Sigmoid colon (tissue), 4 donors: ENCODE measurements at regions not wholly inside any gene's neighbourhood (a gene's known extent, or its start where the extent isn't known, plus 50 kb on each side); places are given as distances from the start of the nearest gene placed in this dataset.

Source experiments
- EP300 ChIP-seq, 4 donors: sonication (generic); formaldehyde crosslinking; IDR thresholded peaks; one replicate each; pipeline ENCODE4 v1.6.1; 2017; ENCODE audit warnings: antibody characterized with exemption in 4 of 4
- POLR2A ChIP-seq, 2 donors: fragments of 450-650 bp; IDR thresholded peaks; one replicate each; pipeline ENCODE4 v1.6.1; 2016; ENCODE audit warnings: antibody characterized with exemption in 2 of 2, mild to moderate bottlenecking in 2 of 2, moderate library complexity in 2 of 2
- POLR2AphosphoS5 ChIP-seq, 4 donors: sonication (generic); formaldehyde crosslinking; IDR thresholded peaks; one replicate each; pipeline ENCODE4 v1.6.1; 2017; ENCODE audit warnings: antibody characterized with exemption in 4 of 4
- TF ChIP-seq, protein P1 (sequence below), 4 experiments: fragments of 450-650 bp in 3 of 4; fragments of 200-600 bp in 1 of 4; IDR thresholded peaks; one replicate each; pipeline ENCODE4 v1.5.1; 2016 to 2019; ENCODE audit warnings: antibody characterized with exemption in 4 of 4, mild to moderate bottlenecking in 3 of 4, moderate library complexity in 2 of 4

DNA sequence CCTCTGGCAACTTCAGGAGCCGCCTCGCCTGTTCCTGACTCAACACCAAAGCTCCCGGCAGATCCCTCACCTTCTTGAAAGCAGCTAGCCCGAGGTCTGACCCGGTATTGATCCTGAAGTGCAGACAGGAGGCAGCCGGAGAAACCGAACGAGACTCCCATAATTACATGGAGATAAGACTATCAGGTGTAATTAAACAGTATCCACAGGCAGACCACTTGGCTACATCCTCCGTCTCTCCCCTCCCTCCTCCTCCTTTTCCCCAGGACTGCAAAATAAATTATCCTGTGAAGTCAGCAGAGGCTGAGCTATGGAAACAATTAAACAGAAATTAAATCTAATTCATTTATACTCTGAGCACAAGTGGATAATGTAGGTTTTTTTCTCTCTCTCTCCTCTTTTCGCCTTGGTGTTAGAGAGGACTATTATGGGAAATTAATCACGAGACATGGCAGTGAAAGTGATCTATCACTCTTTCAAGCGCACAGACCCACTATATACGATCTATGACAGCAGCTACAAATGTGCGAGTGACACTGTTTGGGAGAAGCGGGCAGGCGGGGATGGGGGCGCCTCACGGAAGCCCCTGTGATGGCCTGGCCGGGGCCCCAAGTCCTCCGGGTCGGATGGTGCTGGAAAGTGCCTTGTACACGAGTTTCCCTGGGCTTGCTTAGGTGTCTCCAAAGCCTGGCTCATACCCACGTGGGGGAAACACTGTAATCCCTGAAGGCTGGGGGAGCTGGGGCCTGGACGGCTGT lies 92.8 kb downstream of the RBFOX3 start:
- TF ChIP-seq, protein P1, sequence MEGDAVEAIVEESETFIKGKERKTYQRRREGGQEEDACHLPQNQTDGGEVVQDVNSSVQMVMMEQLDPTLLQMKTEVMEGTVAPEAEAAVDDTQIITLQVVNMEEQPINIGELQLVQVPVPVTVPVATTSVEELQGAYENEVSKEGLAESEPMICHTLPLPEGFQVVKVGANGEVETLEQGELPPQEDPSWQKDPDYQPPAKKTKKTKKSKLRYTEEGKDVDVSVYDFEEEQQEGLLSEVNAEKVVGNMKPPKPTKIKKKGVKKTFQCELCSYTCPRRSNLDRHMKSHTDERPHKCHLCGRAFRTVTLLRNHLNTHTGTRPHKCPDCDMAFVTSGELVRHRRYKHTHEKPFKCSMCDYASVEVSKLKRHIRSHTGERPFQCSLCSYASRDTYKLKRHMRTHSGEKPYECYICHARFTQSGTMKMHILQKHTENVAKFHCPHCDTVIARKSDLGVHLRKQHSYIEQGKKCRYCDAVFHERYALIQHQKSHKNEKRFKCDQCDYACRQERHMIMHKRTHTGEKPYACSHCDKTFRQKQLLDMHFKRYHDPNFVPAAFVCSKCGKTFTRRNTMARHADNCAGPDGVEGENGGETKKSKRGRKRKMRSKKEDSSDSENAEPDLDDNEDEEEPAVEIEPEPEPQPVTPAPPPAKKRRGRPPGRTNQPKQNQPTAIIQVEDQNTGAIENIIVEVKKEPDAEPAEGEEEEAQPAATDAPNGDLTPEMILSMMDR (IDR thresholded peaks at IDR 0.05), result no peak
- TF ChIP-seq POLR2A (IDR thresholded peaks at IDR 0.05), result no peak
- no peak for TF ChIP-seq EP300 (IDR thresholded peaks at IDR 0.05)
- TF ChIP-seq POLR2AphosphoS5 (IDR thresholded peaks at IDR 0.05), result no peak
